GM18951 (cell line): ENCODE measurements at regions not wholly inside any gene's neighbourhood (a gene's known extent, or its start where the extent isn't known, plus 50 kb on each side); places are given as distances from the start of the nearest gene placed in this dataset.
"Not testable (repeated sequence)": the region's sequence is repeated elsewhere in the genome, so short reads cannot be mapped to it uniquely, and the experiment has no call there.

Source experiments
- POLR2A ChIP-seq: IDR thresholded peaks from 4 replicates; pipeline ENCODE4 v1.6.1; 2011; ENCODE audit warnings: mild to moderate bottlenecking; ENCODE audit not compliant: insufficient read length, insufficient read depth; ENCODE audit errors: extremely low read depth
- in situ Hi-C: fragments of 300-500 bp; cut with MboI; formaldehyde crosslinking; loops from one replicate; pipeline ENCODE4 v1.12.0; 2022; ENCODE audit warnings: low sequenced_read_pairs, mixed read lengths, inconsistent platforms; ENCODE audit not compliant: unreplicated experiment

DNA sequence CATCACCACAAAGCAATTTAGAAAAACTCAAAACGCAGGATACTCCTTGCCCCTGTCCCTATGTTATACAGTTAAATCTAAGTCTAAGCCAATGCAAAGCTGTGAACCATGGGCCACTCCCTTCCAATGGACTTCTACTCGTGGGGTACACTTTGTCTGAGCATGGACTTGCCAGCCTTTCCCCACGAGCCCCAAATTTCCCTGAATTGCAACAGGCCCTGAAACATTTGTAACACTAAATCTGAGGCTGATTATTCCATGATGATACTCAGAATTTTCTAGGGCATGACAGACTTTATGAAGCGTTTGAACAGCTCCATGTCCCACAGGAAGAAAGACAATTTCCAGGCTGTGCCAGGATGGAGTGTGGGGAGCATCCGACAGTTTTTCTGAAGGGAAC is 189.6 kb downstream of the TXNL1 start:
- in situ Hi-C loops = no loop called here
- no peak for TF ChIP-seq POLR2A

- TF ChIP-seq POLR2A = no peak
- in situ Hi-C loops = no loop called here
Observed at GRCh38 chr18:56445422-56445821, 193.0 kb downstream of the TXNL1 start.

- in situ Hi-C loops = no loop called here
- TF ChIP-seq POLR2A = no peak
Observed at GRCh38 chr18:56444201-56444600, 194.2 kb downstream of the TXNL1 start.

DNA sequence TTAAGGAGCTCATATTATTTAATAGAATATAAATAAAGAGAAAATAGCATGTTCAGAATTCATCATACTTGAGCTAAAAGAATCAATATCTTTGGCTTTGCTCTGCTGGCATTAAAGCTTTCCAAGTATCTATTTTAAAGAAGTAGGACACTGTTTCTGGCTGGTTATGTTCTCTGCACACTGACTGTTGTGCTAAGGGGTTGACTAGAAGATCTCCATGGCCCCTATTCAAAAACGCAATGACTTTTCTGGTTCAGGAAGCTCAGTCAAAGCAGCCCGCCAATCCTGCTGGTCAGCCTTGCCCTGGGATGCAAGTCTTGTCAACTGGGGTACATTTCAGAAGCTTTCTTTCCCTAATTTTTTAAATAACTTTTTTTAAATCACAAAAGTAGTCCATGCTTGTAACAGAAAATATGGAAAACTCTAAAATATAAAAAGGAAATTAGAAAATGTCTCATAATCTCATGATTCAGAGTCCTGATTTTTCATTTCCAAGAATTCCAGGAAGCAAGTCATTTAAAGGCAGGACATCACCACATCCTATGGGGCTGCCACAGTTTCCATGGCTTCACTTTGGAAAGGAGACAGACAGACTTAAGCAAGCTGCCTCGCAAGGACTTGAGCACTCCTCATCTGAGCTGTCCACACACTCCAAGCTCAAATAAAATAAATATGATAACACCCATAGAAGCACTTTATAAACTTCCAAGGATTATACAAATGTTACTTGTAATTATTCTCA is 195.1 kb downstream of the TXNL1 start:
- no peak for TF ChIP-seq POLR2A

DNA sequence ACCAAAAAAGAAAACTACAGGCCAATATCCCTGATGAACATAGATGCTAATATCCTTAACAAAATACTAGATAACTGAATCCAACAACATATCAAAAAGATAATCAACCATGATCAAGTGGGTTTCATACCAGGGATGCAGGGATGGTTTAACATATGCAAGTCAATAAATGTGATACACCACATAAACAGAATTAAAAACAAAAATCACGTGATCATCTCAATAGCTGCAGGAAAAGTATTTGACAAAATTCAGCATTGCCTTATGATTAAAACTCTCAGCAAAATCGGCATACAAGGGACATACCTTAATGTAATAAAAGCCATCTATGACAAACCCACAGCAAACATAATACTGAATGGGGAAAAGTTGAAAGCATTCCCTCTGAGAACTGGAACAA is 199.9 kb downstream of the TXNL1 start:
- in situ Hi-C loops = not testable (repeated sequence)

More for the DNA sequence above, 195.1 kb downstream of the TXNL1 start:
- in situ Hi-C loops = no loop called here

DNA sequence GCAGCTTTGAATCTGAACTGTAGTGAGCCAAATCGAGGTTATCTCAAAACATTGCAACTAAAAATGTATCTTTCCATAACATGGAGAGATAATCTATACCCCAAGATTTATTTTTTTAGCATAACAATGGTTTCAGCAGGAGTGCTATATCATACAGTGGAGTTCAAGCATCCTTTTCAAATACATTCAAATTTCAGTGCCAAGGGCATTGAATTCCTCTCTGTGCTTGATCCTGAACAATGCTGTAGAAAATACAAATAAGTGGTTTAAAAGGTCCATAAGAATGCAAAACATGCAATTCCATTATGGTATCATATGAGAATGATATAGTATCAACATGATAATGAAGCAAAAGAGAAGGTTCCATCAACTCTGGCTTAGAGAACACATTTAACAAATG is 201.7 kb downstream of the TXNL1 start:
- TF ChIP-seq POLR2A = no peak
- in situ Hi-C loops = no loop called here

DNA sequence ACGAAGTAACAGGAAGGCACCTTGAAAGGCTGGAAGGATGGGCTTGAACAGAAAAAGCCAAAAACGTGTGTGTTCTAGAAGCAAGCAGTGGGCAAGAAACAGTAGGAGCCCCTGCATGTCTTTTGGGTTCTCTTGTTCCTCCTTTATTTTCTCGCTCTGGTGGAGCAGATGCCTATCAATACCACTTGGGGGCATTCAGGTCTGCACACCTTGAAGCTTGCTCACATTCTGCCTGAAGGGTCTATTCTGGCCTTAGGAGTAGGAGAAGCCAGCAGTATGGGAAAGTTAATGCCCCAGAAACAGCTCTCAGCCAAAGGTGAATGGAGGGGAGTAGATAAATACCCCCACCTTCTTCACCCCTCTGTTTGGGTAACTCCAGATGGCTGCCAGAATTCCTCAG is 204.5 kb downstream of the TXNL1 start:
- no peak for TF ChIP-seq POLR2A
- in situ Hi-C loops = no loop called here

DNA sequence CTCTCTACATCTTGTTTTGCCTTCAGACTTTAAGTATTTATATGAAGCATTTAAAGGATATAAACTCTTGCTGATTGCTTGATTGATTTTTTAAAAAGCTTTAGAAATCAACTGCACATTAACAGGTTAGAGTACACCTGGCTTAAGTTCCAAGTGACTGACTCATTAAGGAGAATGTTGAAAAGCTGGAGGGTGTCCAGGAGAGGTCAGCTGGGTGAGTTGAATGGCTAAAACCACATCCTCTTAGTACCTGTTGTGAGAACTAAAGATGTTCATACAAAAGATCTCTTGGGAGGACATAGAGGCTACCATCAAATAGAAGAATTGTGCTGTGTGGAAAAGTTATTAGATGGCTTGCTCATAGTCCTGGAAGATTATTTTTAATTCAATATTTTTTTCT is 206.8 kb downstream of the TXNL1 start:
- no peak for TF ChIP-seq POLR2A
- in situ Hi-C loops = no loop called here

DNA sequence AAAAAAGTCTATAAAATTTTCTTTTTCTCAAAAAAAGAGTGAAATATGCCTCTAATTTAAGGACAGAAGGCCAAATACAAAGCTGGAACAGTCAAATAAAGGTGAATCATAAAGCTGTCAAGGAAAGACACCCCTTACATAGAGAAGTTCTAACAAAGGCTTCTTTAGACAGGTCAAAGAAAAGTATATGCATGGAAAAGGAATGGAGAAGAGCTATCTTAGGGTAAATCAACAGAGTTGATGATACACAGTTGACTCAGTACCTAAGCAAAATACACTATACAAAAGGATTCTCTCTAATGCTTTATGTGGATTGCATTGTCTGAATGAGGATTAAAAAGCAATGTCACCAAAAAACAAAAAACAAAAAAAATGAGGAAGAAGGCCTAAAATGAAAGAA is 214.8 kb downstream of the TXNL1 start:
- TF ChIP-seq POLR2A = no peak
- in situ Hi-C loops = no loop called here

- TF ChIP-seq POLR2A = no peak
- in situ Hi-C loops = no loop called here
Observed at GRCh38 chr18:56421647-56422046, 216.7 kb downstream of the TXNL1 start.

DNA sequence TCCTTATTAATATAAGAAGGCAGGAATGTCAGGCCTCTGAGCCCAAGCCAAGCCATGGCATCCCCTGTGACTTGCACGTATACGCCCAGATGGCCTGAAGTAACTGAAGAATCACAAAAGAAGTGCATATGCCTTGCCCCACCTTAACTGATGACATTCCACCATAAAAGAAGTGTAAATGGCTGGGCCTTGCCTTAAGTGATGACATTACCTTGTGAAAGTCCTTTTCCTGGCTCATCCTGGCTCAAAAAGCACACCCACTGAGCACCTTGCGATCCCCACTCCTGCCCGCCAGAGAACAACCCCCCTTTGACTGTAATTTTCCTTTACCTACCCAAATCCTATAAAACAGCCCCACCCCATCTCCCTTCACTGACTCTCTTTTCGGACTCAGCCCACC is 217.5 kb downstream of the TXNL1 start:
- in situ Hi-C loops = not testable (repeated sequence)

DNA sequence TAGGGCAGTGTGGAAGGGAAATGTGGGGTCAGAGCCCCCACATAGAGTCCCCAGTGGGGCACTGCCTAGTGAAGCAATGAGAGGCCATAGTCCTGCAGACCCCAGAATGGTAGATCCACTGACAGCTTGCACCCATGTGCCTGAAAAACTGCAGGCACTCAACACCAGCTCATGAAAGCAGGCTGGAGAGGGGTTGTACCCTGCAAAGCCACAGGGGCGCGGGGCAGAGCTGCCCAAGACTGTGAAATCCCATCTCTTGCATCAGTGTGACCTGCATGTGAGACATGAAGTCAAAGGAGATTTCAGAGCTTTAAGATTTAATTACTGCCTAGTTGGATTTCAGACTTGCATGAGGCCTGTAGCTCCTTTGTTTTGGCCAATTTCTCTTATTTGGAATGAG is 224.0 kb downstream of the TXNL1 start:
- in situ Hi-C loops = no loop called here
- TF ChIP-seq POLR2A = no peak

- in situ Hi-C loops = no loop called here
- TF ChIP-seq POLR2A = no peak
Observed at GRCh38 chr18:56413862-56414261, 224.5 kb downstream of the TXNL1 start.

- in situ Hi-C loops = no loop called here
- TF ChIP-seq POLR2A = no peak
Observed at GRCh38 chr18:56412951-56413350, 225.4 kb downstream of the TXNL1 start.

DNA sequence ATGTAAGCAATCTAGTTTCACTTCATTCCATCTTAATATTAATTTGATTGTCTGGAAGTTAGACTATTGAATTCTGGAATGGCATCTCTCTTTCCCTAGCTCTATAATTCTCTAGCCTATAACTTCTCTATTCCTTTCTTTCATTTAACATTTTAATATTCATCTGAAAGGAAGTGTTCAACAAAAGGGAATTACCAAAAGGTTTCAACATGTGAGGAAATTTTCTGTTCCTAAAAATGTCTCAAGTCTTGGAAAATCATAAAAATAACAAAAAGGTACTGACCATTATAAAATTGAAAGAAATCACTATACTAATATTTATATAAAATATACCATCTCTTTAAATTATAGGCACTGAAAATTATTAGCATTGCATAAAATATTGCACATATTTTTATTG is 228.7 kb downstream of the TXNL1 start:
- in situ Hi-C loops = no loop called here
- TF ChIP-seq POLR2A = no peak
